Heart left ventricle (tissue), 16 donors: ENCODE measurements at regions not wholly inside any gene's neighbourhood (a gene's known extent, or its start where the extent isn't known, plus 50 kb on each side); places are given as distances from the start of the nearest gene placed in this dataset.

ENCODE experiments used
- ATAC-seq, 4 donors: fragments of 200-7000 bp; cut with Tn5 transposase; one replicate each; pipeline ENCODE4 v1.9.1; 2020 to 2022; ENCODE audit warnings: moderate library complexity in 4 of 4, mild to moderate bottlenecking in 3 of 4, moderate number of reproducible peaks in 1 of 4
- DNase-seq, 5 donors: peaks; one replicate each; pipeline ENCODE4 v3.0.0-alpha.2; 2020
- H3K27ac ChIP-seq, 12 donors: fragments of 200-600 bp; sonication (generic) in 4 of 12; one replicate each; pipeline versions ENCODE4 v1.5.0 to v1.8.0; 2016 to 2022; ENCODE audit warnings: mild to moderate bottlenecking in 2 of 12
- H3K27me3 ChIP-seq, 9 donors: fragments of 200-600 bp; sonication (generic) in 2 of 9; one replicate each; pipeline versions ENCODE4 v1.5.1 to v1.8.0; 2016 to 2022; ENCODE audit warnings: mild to moderate bottlenecking in 3 of 9
- H3K36me3 ChIP-seq, 9 donors: fragments of 200-600 bp; sonication (generic) in 2 of 9; one replicate each; pipeline versions ENCODE4 v1.5.0 to v1.8.0; 2018 to 2022; ENCODE audit warnings: mild to moderate bottlenecking in 2 of 9
- H3K4me1 ChIP-seq, 12 donors: fragments of 200-600 bp; sonication (generic) in 4 of 12; one replicate each; pipeline versions ENCODE4 v1.5.0 to v1.8.0; 2016 to 2022; ENCODE audit warnings: mild to moderate bottlenecking in 3 of 12
- H3K4me3 ChIP-seq, 12 donors: fragments of 200-600 bp; sonication (generic) in 4 of 12; one replicate each; pipeline versions ENCODE4 v1.5.0 to v1.8.0; 2017 to 2022; ENCODE audit warnings: mild to moderate bottlenecking in 9 of 12, moderate library complexity in 4 of 12
- H3K9me3 ChIP-seq, 12 donors: fragments of 200-600 bp; sonication (generic) in 4 of 12; one replicate each; pipeline versions ENCODE4 v1.5.0 to v1.8.0; 2016 to 2022; ENCODE audit warnings: mild to moderate bottlenecking in 1 of 12
- POLR2A ChIP-seq, 2 donors: fragments of 450-650 bp; IDR thresholded peaks; one replicate each; pipeline ENCODE4 v1.6.1; 2017; ENCODE audit warnings: antibody characterized with exemption in 2 of 2, mild to moderate bottlenecking in 2 of 2, moderate library complexity in 2 of 2
- WGBS, 4 donors: extraction: QIAGEN DNeasy Blood & Tissue Kit in 2 of 4; methylation state at CpG; one replicate each; pipeline versions ENCODE4 v1.1.5 to v1.1.7; 2013 to 2018; 5-methylcytosine and 5-hydroxymethylcytosine counted together
- intact Hi-C, 10 donors: fragments of 100-400 bp; cut with DNase I; formaldehyde crosslinking; loops; one replicate each; pipeline versions ENCODE4 v1.11.1 to v1.14.2; 2022
- TF ChIP-seq, protein P1 (sequence below), 12 donors: fragments of 200-600 bp; sonication (generic) in 4 of 12; IDR thresholded peaks; one replicate each; pipeline versions ENCODE4 v1.5.0 to v1.8.0; 2018 to 2022; ENCODE audit warnings: antibody characterized with exemption in 12 of 12, mild to moderate bottlenecking in 5 of 12
- donor health status: ischemic (EF 13 %, LVEDD 7.1; RV severe dilation, severe dysfunction).
- donor health status: healthy with polysubstance abuse.
- donor health status: DM: no; HTN: yes; CAD: no.
- donor health status: DM: no; HTN: no; CAD: no.
- donor health status: ischemic (EF 25% LVEDD 6.9; RV normal size, moderate dysfunction).
- donor health status: ischemic (EF 25% LVEDD 5.7; RV mildly dilated, moderate dysfunction).
- donor health status: healthy.
- donor health status: DM: yes; HTN: yes; CAD: no.
- donor health status: ischemic (EF 35%, LVEDD 5.7; RV mildly dilated, moderate dysfunction).
- donor health status: nonischemic (EF 11% LVEDD 7.7; RV severe dilation, severe dysfunction).
- donor health status: DM: yes; HTN: yes; CAD: no.
- donor health status: PGD.
- donor health status: ischemic (EF 29% LVEDD 5.4; RV normal size, mild dysfunction).
- donor health status: nonischemic (EF 23%, LVEDD 6.1; RV moderate dilation, normal function).

DNA sequence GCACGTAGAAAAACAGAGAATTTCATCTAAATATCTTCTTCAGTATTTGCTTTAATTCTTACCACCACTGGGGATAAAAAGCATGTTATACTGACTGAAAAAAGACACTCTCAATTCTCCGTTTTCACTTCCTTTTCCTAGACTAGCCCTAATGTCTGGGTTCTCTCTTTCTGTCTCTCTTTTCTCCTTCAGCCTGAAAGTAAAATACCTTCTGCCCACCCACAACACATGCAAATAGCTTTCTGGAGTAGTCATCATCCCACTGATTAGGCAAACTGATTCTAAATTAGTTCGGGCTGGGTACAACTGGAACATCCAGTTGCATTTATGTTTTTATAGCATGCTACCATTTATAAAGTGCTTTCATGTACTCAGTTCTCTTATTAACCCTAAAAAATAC, 142.4 kb upstream of the ANKRD50 start:
- H3K4me1 ChIP-seq, result no peaks in the 10 kb centered on the region
- H3K27me3 ChIP-seq, result no peaks in the 10 kb centered on the region
- H3K36me3 ChIP-seq, result no peaks in the 10 kb centered on the region
- DNase-seq, result no peak
- 88 to 93% (median 90%) methylated on average over 3 of the region's 3 CpGs for WGBS, 4 donors
- no peaks in the 10 kb centered on the region for H3K9me3 ChIP-seq
- no peak overlapping the region for H3K4me3 ChIP-seq
- no peak for TF ChIP-seq POLR2A (IDR thresholded peaks at IDR 0.05)
- TF ChIP-seq, protein P1, sequence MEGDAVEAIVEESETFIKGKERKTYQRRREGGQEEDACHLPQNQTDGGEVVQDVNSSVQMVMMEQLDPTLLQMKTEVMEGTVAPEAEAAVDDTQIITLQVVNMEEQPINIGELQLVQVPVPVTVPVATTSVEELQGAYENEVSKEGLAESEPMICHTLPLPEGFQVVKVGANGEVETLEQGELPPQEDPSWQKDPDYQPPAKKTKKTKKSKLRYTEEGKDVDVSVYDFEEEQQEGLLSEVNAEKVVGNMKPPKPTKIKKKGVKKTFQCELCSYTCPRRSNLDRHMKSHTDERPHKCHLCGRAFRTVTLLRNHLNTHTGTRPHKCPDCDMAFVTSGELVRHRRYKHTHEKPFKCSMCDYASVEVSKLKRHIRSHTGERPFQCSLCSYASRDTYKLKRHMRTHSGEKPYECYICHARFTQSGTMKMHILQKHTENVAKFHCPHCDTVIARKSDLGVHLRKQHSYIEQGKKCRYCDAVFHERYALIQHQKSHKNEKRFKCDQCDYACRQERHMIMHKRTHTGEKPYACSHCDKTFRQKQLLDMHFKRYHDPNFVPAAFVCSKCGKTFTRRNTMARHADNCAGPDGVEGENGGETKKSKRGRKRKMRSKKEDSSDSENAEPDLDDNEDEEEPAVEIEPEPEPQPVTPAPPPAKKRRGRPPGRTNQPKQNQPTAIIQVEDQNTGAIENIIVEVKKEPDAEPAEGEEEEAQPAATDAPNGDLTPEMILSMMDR (IDR thresholded peaks at IDR 0.05), result no peak
- intact Hi-C loops, result no loop called here
- no peak for ATAC-seq
- H3K27ac ChIP-seq, result no peak overlapping the region

DNA sequence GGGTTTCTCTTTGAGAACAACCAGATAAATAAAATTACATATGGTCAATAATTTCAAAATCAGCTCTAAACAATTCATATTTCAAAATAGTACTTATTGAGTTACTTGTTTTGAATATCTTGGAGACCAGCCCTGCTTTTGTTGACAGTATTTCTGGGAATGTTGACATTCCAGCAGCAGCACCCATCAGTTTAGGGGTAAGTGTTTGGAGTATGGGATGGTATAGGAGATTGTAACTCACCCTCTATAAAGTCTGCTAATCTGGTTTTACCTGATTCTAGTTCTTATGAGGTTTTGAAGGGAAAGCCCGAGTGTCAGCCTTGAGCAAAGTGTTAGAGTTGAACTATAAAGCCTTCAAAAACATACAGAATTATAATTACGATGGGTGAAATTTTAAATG, 139.2 kb upstream of the ANKRD50 start:
- H3K9me3 ChIP-seq, result no peaks in the 10 kb centered on the region
- H3K4me3 ChIP-seq, result no peak overlapping the region
- no peaks in the 10 kb centered on the region for H3K4me1 ChIP-seq
- H3K27me3 ChIP-seq, result no peaks in the 10 kb centered on the region
- H3K36me3 ChIP-seq, result no peaks in the 10 kb centered on the region
- intact Hi-C loops, result no loop called here
- TF ChIP-seq POLR2A (IDR thresholded peaks at IDR 0.05), result no peak
- TF ChIP-seq, protein P1 (IDR thresholded peaks at IDR 0.05), result no peak
- ATAC-seq (no peak), DNase-seq (no peak)
- H3K27ac ChIP-seq, result no peak overlapping the region
- 94 to 97% (median 95%) methylated on average over 2 of the region's 2 CpGs for WGBS, 4 donors

DNA sequence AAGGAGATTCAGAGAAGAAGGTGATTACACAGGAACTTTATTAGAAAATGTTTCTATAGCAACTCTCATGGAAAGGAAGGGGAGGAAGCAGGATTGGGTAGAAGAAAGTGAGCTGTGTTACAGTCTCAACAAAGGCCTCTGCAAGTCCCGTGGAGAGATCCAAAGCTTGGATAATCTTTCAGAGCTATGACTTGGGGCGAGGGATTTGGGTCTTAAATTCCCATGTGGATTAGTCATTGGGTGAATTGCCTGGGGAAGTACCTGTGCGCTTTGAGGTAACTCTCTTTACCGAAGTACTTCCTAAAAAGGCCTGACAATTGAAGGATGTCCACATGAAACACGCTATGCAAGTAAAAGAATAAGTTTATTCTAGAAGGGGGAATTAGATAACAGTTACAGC, 133.8 kb upstream of the ANKRD50 start:
- Histone ChIP-seq H3K27me3 (no peaks in the 10 kb centered on the region), H3K4me1 (no peaks in the 10 kb centered on the region), H3K9me3 (peaks cover 0 to 11% (median under 1%) of the 10 kb centered on the region in 12 donors), H3K4me3 (no peak overlapping the region), H3K36me3 (no peaks in the 10 kb centered on the region), H3K27ac (no peak overlapping the region)
- no peak for DNase-seq
- 72 to 89% (median 84%) methylated on average over 5 of the region's 5 CpGs for WGBS, 4 donors
- intact Hi-C loops, result no loop called here
- no peak for ATAC-seq
- no peak for TF ChIP-seq POLR2A (IDR thresholded peaks at IDR 0.05)
- TF ChIP-seq, protein P1 (IDR thresholded peaks at IDR 0.05), result no peak

DNA sequence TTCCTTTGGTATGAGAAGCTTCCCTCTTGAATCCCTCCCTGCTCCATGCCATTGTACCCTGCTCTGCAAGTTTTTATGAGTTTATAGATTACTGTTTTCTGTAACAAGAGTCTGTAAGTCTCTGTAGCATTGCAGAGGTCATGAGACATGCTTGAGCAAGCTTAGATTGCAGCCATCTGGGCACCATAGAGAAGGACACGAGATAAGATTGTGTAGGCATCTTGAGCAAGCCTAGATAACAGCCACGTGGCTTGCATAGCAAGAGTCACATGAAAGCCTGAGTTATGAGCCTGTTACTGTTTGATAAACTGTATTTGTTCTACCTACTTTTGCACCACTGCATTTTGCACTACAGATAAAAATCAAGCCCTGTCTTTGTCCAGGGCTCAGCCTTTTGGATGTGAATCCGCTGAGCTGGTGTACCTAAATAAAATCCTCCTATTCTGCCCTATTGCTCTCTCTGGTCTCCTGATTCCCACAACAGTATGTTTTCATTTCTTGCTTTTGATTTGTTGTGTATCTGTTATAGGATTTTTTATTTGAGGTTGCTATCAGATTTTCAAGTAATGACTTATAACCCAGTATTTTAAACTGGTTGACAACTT, 127.4 kb upstream of the ANKRD50 start:
- Histone ChIP-seq H3K4me3 (no peak overlapping the region), H3K9me3 (peaks cover 0 to 43% (median 25%) of the 10 kb centered on the region in 12 donors), H3K36me3 (no peaks in the 10 kb centered on the region), H3K27me3 (no peaks in the 10 kb centered on the region), H3K27ac (no peak overlapping the region), H3K4me1 (no peaks in the 10 kb centered on the region)
- WGBS, 4 donors, result 52 to 56% (median 53%) methylated on average over 3 of the region's 3 CpGs
- TF ChIP-seq, protein P1 (IDR thresholded peaks at IDR 0.05), result no peak
- TF ChIP-seq POLR2A (IDR thresholded peaks at IDR 0.05), result no peak
- no peak for ATAC-seq
- DNase-seq, result no peak
- intact Hi-C loops, result no loop called here
